ENCODE measurements at regions not wholly inside any gene's neighbourhood (a gene's known extent, or its start where the extent isn't known, plus 50 kb on each side); places are given as distances from the start of the nearest gene placed in this dataset.

DNA sequence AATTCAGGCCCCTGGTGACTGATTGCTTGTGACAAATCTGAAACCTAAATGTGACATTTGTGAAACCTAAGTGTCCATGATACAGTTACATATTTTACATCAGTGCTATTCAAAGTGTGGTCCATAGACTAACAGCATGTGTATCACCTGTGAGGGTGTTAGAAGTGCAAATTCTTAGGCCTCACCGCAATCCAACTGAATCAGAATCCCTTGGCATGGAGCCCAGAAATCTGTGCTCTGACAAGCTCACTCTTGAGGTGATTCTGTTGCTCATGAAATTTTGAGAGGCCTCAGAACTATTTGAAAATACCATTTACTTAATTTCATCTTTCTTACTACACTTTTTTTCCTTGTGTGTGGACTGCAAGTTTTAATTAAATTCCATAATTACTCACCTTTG, 587.9 kb downstream of the ADGRL2 start:
- TF ChIP-seq, protein P1, sequence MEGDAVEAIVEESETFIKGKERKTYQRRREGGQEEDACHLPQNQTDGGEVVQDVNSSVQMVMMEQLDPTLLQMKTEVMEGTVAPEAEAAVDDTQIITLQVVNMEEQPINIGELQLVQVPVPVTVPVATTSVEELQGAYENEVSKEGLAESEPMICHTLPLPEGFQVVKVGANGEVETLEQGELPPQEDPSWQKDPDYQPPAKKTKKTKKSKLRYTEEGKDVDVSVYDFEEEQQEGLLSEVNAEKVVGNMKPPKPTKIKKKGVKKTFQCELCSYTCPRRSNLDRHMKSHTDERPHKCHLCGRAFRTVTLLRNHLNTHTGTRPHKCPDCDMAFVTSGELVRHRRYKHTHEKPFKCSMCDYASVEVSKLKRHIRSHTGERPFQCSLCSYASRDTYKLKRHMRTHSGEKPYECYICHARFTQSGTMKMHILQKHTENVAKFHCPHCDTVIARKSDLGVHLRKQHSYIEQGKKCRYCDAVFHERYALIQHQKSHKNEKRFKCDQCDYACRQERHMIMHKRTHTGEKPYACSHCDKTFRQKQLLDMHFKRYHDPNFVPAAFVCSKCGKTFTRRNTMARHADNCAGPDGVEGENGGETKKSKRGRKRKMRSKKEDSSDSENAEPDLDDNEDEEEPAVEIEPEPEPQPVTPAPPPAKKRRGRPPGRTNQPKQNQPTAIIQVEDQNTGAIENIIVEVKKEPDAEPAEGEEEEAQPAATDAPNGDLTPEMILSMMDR (IDR thresholded peaks at IDR 0.05) = no peak
- TF ChIP-seq POLR2A (IDR thresholded peaks at IDR 0.05) = no peak
- H3K4me3 ChIP-seq = no peak overlapping the region
- H3K9me3 ChIP-seq = no peaks in the 10 kb centered on the region
- no peaks in the 10 kb centered on the region for H3K36me3 ChIP-seq
- H3K4me1 ChIP-seq = no peaks in the 10 kb centered on the region
- WGBS, 2 donors = 35 to 63% methylated on average over 1 of the region's 1 CpG
- no peak overlapping the region for H3K27ac ChIP-seq
- DNase-seq = no peak
- intact Hi-C loops (cut with DNase I) = no loop called here
- H3K27me3 ChIP-seq = no peaks in the 10 kb centered on the region

GRCh38 chr1:82387012-82387366, 586.3 kb downstream of the ADGRL2 start:
- intact Hi-C loops (cut with DNase I) = no loop called here

DNA sequence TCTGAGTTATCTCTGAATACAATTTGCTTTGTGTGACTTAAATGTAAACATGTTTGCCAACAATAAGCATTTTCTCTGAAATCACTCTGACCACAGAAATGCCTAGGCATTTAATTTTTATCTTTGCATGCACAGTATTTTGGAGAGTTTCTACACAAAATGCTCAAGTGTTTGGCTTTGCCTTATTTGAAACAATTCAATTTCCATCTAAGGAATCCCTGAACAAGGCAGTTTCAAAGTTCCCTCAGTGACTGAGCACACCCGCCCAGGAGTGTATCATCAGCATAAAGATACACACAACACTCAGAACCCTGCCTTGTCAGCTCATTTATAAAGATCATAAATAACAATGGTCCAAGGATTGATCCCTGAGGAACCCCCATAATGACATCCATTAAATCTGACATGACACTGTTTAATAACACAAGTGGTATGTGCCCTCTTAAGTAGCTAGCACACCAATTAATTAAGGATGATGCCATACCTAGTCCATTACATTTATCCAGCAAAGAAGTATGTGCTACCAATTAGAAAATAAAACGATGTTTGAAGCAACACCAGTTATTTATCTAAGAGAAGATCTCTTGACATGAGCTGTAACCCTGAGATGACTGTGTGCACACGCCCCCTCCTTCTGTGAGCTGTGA, 585.8 kb downstream of the ADGRL2 start:
- no peak for TF ChIP-seq POLR2A (IDR thresholded peaks at IDR 0.05)
- TF ChIP-seq, protein P1 (IDR thresholded peaks at IDR 0.05) = no peak
- 69 to 74% methylated on average over 3 of the region's 3 CpGs for WGBS, 2 donors
- no peaks in the 10 kb centered on the region for H3K4me1 ChIP-seq
- no peaks in the 10 kb centered on the region for H3K27me3 ChIP-seq
- intact Hi-C loops (cut with DNase I) = no loop called here
- no peak overlapping the region for H3K27ac ChIP-seq
- no peaks in the 10 kb centered on the region for H3K9me3 ChIP-seq
- DNase-seq = no peak
- H3K4me3 ChIP-seq = no peak overlapping the region
- no peaks in the 10 kb centered on the region for H3K36me3 ChIP-seq

More at GRCh38 chr1:82387012-82387366, 586.3 kb downstream of the ADGRL2 start:
- Histone ChIP-seq H3K9me3 (no peaks in the 10 kb centered on the region), H3K4me3 (no peak overlapping the region), H3K4me1 (no peaks in the 10 kb centered on the region), H3K27ac (no peak overlapping the region), H3K36me3 (no peaks in the 10 kb centered on the region), H3K27me3 (no peaks in the 10 kb centered on the region)
- DNase-seq = no peak
- TF ChIP-seq, protein P1 (IDR thresholded peaks at IDR 0.05) = no peak
- no peak for TF ChIP-seq POLR2A (IDR thresholded peaks at IDR 0.05)
- WGBS, 2 donors = 78 to 90% methylated on average over 2 of the region's 2 CpGs

- no peak for DNase-seq
- TF ChIP-seq POLR2A (IDR thresholded peaks at IDR 0.05) = no peak
- TF ChIP-seq, protein P1 (IDR thresholded peaks at IDR 0.05) = no peak
- no peak overlapping the region for H3K27ac ChIP-seq
- H3K36me3 ChIP-seq = no peaks in the 10 kb centered on the region
- H3K27me3 ChIP-seq = no peaks in the 10 kb centered on the region
- H3K4me3 ChIP-seq = no peak overlapping the region
- H3K9me3 ChIP-seq = no peaks in the 10 kb centered on the region
- intact Hi-C loops (cut with DNase I) = no loop called here
- H3K4me1 ChIP-seq = no peaks in the 10 kb centered on the region
- WGBS, 2 donors = 83 to 85% methylated on average over 3 of the region's 3 CpGs
Observed at GRCh38 chr1:82384776-82385175, 584.0 kb downstream of the ADGRL2 start.

- WGBS, 2 donors = 45 to 56% methylated on average over 5 of the region's 5 CpGs
- TF ChIP-seq, protein P1 (IDR thresholded peaks at IDR 0.05) = no peak
- no peak for TF ChIP-seq POLR2A (IDR thresholded peaks at IDR 0.05)
- Histone ChIP-seq H3K4me3 (no peak overlapping the region), H3K4me1 (peaks cover 0 to 5% (median 0%) of the 10 kb centered on the region in 3 donors), H3K9me3 (no peaks in the 10 kb centered on the region), H3K27me3 (no peaks in the 10 kb centered on the region), H3K36me3 (no peaks in the 10 kb centered on the region), H3K27ac (no peak overlapping the region)
- intact Hi-C loops (cut with DNase I) = no loop called here
- no peak for DNase-seq
Observed at GRCh38 chr1:82377201-82377884, 576.6 kb downstream of the ADGRL2 start.
